HG03196 (cell line): ENCODE measurements at regions not wholly inside any gene's neighbourhood (a gene's known extent, or its start where the extent isn't known, plus 50 kb on each side); places are given as distances from the start of the nearest gene placed in this dataset.

Experiments
- ATAC-seq: cut with Tn5 transposase; IDR thresholded peaks from one replicate; pipeline ENCODE4 v1.9.1; 2021; ENCODE audit not compliant: unreplicated experiment

DNA sequence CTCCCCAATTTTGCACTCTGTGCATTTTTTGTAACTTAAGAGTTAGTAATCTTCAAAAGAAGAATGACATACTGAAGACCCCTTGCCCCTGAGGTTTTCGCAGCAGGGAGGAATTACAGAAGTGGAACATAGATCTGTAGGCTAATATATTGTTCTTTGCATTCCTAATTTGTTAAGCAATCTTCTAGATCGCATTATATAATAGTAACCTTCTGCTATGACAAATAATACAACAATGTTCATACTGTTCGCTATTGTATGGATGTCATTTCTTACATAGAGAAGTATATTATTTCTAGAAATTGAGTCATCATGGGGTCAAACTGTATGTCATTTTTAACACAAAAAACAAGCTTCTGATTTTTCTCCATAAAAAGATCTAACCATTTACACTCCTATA is 95.8 kb upstream of the TGFBR2 start:
- no peak for ATAC-seq

DNA sequence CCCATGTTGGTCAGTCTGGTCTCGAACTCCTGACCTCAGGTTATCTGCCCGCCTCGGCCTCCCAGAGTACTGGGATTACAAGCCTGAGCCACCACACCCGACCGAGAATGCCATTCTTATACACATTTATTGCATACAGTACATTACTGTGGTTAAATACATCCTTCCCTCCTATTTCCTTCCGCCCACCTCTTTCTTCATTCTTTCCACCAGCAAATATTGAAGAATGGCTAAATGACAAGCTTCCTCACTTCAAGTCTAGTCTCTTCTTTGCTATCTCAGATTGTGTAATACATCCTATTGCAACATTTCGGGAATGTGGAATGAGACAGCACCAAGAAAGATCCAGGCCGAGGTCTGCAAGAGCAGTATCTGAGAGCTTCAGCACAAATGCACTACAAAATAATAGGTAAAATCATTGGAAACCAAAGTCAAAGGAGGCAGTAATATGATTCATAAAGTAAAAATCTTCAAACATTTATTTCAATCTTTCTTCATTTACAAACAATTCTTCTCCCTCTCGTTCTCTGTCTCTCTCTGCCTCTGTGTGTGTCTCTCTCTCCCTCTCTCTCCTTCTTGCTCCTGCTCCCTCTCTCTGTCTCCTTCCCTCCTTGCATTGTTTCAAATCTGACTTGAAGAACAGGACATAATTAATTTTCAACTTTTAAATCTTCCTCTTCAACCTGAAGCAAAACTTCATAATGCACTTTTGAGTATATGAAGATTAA is 94.7 kb upstream of the TGFBR2 start:
- ATAC-seq: no peak

DNA sequence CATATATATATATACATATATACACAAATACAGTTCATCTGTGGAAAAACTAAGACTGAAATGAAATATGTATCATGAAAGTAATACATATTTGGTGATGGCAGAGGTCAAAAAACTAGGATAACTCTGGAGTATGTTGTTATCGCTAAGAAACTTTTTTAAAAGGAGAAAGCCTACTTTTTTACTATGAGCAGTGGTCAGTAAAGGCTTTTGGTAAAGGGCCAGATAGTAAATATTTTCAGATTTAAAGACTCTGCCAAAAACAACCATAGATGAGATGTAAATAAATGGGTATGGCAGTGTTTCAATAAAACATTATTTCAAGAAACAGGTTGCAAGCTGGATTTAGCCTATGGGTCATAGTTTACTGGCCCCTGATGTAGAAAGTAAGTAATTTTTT is 93.8 kb upstream of the TGFBR2 start:
- ATAC-seq: no peak

DNA sequence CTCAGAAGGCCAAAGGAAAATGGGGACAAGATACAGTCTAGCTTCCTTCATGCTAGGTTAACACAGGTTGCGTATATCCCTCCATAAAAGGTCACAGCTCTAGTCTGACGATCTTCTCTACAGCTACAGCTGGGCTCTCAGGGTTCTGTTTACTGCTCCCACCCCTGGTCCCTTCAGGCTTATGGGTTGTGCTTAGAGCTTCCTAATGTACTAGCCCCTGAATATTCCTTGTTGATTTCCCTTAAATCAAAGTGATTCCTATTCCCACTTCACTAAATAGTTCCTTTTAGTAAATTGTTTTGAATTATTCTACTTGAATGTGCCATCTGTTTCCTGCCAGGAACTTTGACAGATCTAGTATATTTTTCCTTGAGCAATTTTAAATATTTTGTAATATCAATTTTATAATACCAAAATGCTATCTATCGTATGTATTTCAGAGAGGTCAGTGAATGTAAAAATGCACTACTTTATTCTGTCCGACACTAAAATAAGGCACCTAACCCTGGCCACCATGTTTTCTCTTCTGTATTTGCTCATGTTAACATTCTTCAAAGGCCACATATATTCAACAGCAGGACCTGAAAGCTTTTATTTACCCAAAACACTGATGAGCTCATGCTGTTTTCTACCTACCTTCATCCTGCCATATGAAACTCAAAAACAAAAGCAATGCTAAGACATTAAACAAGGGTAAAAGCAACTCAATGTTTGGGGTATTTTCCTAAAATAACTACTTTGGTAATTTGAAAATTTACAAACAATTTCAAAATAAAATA is 92.8 kb upstream of the TGFBR2 start:
- no peak for ATAC-seq

DNA sequence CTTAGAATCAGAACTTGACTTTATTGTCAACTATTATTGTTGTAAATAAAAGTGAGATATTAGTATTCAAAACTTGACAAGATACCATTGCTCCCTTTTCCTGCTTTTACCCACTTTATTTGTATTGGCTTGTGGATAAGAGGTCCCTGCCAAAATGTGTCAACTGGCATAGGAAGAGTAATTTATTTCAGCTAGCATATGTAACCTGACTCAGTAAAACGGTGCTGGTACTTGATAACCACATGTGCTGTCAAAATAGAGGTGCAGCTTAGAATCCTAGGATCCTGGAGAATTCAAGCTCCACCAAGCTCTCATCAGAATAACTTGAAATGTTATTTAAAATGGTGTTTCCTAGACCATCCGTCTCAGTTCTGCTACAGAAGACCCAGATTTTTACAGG is 90.2 kb upstream of the TGFBR2 start:
- no peak for ATAC-seq

DNA sequence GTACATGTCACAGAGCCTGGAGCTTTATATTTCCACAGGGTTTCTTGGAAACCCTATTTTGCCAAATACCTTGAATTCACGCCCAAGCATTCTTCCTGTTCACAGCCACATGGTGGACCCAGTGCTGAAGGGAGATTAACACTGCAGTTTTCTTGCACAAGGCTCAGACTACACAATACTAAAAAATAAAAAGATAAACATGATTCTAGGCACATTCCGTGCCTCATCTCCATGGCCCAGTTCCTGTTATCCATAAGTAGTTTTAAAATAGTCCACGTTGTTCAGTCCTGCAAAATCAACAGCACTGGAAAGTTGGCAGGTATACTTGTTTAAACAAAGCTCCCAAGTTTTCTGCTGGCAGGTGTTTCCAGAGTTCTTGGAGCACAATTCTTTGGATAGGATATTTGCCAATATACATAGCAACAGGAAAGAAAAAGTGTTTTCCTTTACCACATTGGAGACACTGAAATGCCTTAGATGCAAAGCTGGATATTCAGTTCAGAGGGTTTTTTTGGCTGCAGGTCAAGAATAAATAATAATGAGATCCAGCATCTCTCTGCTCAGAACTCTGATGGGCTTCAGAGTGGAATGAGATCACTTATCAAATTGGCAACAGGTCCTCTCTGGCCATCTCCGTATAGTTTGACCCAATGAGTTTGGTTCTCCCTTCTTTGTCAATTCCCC is 88.1 kb upstream of the TGFBR2 start:
- no peak for ATAC-seq

DNA sequence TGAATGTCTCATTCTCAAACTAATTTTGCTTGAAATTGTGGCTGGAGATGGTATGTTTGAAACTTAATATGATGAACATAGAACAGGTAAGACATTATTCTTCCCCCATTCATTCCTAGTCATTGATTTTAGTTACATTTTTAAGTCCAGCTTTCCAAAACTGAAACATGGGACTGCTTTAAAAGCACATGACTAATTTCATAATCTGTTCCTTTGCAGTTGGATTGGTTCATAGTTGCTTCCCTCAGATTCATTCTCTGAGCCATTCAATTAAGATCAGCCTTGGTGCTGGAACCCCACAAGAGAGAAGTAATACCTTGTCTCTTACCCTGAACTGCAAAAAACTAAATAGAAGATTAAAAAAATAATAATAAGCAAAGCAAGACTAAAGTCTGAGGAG is 87.5 kb upstream of the TGFBR2 start:
- no peak for ATAC-seq

DNA sequence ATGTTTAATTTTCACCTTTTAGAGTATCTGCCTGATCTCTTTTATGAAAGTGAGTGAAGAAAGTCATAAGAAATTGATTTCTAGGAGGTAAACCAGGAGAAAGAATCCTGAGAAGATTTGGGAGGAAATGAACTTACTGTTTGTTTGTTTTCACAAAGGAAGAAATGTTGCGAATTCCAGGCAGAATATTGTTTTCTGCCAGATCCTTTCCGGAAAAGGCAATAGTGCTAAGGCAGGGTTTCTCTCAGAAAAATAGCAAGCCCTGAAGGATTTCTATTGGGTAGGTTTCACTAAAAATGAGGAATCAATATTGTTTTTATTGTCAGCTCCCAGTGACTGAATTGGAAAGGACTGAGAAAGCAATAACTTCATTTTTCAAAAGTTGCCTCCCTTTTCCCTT is 85.7 kb upstream of the TGFBR2 start:
- no peak for ATAC-seq

DNA sequence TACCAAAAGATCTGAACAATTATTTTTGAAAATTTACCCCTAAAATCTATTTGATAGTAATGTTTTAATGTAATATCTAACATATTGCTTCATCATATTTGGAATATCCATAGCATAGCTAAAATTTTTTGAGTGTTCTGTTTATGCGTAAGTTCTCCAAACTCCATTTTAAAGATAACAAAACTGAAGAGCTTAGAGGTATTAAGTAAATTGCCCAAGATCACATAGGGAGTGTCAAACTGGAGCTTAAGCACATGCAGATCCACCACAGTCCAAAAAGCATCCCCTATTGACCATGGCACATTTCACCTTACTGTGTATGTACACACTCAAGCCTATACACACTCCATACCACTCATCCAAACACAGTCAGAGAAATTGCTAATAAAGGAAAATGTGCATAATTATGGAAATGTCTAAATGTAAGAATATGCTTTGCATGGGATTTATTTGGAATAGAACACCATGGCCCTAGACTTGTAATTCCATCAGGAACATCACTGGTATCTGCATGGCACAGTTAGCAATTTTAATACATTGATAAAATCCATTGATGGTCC is 85.2 kb upstream of the TGFBR2 start:
- ATAC-seq: no peak

DNA sequence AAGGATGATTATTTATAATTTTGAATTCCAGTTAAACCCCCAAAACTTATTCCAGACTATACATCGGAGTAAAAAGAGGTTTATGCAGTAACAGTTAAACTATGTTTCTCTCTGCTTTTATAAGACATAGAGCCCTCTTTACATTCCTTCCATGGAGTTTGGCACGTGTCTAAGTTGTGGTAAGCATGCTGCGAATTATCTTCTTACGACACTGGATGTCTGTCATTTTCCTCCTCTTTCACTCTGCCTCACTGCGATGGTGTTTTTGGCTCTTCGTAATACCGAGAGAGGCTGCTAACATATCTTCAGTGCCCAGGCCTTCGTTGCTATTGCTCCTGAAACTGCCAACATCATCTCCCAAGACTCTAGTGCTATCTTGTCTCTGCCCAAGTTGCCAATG is 83.9 kb upstream of the TGFBR2 start:
- no peak for ATAC-seq

DNA sequence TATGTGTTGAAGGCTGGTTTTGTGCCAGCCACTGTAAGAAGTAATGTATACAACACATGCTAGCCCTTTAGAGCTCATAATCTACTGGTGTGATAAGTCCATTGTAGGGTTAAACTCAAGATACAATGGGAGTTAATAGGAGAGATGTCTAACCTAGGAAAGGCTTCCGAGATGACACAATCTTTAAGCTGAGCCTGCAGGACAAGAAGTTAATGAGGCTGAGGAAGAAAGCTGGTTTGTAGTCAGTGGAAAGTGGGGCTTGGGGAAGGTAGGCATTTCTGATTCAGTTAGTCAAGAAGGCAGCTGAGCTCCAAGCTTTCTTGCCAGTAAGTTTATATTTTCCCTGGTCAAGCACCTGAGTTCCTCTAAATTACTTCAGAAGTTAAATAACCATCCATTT is 83.0 kb upstream of the TGFBR2 start:
- ATAC-seq: no peak

DNA sequence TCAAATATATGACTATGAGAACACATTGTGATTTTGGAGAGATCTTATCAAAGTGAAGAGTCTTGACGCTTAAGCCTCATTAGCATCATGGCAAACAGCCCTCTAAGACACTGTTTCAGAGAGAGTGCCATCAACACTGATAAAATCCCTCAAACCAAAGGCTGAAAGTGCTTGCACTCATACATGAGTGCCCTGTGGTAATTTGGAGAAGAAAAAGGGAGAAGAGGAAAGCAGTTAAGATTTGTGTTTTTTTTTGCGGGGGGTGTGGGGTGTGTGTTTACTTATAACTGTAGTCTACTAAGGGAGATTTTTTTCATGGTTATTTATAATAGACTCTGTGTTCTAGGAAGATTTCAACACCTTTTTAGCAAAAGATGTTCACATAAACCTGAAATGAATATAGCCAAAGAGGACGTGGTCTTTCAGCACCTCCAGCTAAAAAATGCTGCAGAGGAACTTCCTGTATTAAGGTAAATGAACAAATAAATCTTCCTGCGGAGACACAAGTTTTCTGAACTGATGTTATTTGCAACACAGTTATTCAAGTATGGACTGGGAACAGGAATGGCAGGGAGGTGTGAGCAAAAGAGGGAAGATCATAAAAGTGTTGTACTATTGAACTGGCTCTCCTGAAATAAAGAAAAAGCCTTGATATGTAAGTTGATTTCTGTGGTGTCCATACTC is 81.9 kb upstream of the TGFBR2 start:
- no peak for ATAC-seq

DNA sequence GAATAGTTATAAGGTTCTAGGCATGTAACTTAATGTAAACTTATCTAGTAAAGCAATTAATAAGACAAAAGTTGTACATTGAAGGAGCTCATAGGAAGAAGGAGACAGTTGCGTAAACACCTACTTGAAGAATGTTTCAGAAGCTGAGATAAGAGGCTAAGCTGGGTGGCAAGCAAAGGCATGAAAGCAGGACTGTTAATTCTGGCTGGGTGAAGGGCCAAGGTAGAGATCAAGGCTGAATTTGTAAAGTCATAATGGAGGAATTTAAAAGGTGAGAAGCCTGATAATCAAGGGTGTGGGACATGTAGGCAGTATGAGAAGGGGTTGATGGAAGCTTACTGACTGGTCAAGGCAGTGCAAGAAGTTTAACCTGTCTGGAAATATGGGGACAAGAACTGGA is 80.4 kb upstream of the TGFBR2 start:
- ATAC-seq: no peak

DNA sequence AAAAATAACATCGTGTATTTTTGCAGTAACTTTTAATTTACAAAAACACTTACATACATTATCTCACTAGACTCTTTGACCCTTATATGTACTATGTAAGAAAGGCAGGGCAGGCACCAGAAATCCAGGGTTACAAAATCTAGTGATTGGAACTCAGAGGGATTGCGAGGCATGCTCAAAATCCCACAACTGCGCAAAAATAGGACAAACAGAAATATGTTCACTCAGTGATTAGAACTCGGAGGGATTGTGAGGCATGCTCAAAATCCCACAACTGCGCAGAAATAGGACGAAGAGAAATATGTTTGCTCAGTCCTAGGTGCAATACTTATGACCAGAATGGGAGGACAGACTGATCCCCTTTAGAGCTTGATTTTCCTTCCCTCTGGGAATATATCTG is 79.2 kb upstream of the TGFBR2 start:
- no peak for ATAC-seq

DNA sequence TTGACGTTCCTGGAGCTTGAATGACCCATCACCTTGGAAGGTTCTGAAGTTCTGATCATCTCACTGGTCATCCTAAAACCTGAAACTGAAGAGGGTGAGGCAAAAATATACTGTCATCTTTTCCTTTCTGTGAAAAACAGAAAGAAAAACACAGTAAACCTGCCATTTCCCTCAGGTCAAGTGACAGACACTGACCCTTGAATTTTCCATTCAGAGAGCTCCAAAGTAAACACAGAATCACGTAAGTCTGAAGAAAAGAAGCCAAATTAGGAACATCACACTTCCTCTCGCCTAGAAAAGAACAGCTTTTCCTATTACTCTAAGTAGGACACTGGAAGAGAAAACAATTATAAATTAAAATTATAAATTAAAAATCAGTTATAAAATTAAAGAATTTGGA is 78.7 kb upstream of the TGFBR2 start:
- no peak for ATAC-seq

DNA sequence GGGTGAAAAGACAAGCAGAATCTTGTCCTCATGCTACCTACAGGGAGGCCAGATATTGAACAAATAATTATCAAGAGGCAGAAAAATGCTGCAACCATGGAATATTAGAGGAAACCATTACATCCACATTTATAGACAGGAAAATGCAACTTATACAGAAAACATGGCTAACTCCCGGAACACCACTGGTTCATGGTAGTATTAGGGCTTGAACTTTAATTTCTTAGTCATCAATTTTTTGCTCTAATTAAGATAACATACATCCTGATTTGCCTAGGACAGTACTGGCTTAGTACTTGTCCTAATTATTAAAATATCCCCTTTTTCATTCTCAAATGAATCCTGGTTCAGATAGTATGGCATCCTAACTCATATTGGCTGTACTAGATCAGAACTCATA is 76.3 kb upstream of the TGFBR2 start:
- no peak for ATAC-seq

DNA sequence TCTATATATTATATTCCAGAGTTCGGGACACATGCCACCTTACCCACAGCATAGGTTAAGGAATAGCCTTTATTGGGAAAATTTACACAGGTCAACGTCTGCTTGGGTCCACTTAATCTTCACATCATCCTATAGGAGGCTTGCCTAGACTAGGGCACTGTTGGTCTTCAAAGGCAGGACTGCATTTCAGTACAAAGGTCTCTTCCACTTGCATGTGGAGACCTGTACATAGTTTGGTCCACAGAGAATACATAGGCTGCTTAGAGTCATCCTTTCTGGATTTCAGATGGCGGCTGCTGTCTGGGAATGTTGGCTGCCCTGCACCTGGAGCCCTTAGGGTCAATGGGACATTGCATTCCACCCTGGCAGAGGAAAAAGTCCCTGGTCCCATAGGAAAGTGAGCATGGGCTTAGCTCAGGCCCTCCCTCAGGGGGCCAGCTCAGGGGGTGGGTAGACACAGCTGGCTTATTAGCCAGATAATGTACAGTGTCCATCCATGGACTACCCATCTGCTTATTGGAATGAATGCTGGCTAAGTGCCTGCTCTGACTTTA is 75.3 kb upstream of the TGFBR2 start:
- ATAC-seq: no peak

DNA sequence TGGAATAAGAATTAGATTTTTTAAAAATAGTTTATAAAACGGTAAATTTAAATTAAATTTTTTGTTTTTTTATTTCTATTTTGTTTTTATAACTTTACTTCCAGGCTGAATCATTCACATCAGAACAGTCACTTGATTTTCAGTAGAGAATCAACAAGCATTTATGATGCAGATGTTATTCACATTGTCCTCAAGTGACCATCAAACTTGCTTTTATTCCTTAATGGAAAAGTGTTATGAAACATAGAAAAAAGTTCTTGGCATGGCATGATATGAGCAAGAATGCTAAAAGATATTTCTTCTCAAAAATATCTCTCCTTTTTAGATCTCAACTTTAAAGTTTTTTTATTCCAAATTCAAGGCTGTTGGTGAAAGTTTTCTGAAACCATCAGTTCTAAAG is 70.9 kb upstream of the TGFBR2 start:
- ATAC-seq: no peak

DNA sequence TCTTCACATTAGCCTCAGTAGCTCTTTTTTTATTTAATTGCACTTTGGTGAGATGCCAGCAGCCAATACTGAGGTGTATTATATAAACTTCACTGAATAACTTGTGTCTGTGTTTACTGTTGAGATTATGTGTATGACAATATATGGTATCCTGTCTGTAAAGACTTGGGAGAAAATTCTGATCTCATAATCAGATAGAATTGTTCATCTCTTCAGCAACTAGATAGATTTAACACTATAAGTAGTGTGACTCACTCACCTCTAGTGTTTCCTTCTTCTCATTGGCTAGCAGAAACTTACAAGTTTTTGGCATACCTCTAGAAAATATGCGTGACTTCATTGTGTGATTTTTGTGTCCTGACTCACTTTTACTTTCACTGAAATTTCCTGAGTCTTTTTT is 67.6 kb upstream of the TGFBR2 start:
- ATAC-seq: no peak

DNA sequence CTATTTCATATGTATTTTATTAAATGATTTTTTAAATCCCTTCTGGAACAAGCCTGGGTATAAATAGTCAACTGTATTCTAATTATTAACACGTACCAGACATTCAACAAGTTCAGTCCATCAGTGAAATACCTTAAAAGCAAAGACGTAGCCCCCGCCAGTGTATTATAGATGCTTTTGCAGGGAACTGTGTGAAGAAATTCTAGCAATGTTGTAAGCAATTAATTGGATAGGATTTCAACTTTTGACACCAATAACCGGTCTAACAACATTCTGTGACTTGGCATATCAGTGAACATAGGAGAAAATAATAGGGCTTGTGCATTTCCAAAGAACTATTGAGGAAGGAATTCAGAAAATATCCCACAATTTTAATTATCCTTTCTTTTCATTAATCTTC is 67.2 kb upstream of the TGFBR2 start:
- no peak for ATAC-seq

DNA sequence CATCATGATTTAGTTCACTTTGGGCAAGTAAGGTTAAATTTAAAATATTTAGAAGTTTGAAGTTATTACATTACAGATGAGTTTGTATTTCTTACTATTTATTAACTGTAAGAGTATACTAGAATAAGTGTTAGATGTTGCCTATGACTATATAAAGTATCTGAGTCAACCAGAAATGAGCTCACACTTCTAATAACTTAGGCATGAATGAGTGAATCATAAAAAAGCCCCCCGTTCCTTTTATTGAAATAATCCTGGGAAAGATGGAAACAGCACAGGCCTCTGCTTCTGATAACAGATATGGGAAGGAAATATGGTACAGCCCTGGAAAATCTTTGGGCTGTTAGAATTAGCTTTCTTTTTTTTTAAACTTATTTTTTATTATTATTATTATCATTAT is 66.6 kb upstream of the TGFBR2 start:
- ATAC-seq: no peak
